Coronary artery (tissue), 2 donors: ENCODE measurements at regions not wholly inside any gene's neighbourhood (a gene's known extent, or its start where the extent isn't known, plus 50 kb on each side); places are given as distances from the start of the nearest gene placed in this dataset.

Experiments
- DNase-seq: peaks from one replicate; pipeline ENCODE4 v3.0.0-alpha.2; 2017; ENCODE audit warnings: low spot score
- H3K27ac ChIP-seq, 2 donors: fragments of 200-600 bp; sonication (generic); one replicate each; pipeline ENCODE4 v1.5.1; 2016 to 2019
- H3K4me3 ChIP-seq: fragments of 200-600 bp; sonication (generic); 2 replicates; pipeline ENCODE4 v1.5.1; 2016; ENCODE audit warnings: mild to moderate bottlenecking, moderate library complexity
- TF ChIP-seq, protein P1 (sequence below): fragments of 200-600 bp; sonication (generic); IDR thresholded peaks from one replicate; pipeline ENCODE4 v1.5.1; 2019; ENCODE audit warnings: antibody characterized with exemption

DNA sequence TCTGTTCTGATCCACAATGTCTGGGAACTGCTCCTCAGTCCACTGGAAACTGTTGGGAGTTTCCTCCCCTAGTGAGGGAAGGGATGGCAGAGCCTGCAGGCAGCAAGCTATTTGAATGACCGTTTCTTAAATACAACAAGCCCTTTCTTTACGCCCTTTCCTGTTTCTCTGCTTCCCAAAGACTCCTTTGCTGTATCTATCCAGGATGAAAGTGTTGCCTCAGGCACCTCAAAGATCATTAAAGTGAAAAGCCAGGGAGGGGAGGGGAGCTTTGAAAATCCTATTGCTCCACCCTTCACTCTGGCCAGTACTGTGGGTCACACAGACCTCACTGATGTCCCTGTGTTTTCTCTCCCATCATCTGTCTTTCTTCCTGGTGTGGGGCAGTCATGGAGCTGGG is 213.1 kb downstream of the RNF144B start:
- DNase-seq, result no peak
- TF ChIP-seq, protein P1, sequence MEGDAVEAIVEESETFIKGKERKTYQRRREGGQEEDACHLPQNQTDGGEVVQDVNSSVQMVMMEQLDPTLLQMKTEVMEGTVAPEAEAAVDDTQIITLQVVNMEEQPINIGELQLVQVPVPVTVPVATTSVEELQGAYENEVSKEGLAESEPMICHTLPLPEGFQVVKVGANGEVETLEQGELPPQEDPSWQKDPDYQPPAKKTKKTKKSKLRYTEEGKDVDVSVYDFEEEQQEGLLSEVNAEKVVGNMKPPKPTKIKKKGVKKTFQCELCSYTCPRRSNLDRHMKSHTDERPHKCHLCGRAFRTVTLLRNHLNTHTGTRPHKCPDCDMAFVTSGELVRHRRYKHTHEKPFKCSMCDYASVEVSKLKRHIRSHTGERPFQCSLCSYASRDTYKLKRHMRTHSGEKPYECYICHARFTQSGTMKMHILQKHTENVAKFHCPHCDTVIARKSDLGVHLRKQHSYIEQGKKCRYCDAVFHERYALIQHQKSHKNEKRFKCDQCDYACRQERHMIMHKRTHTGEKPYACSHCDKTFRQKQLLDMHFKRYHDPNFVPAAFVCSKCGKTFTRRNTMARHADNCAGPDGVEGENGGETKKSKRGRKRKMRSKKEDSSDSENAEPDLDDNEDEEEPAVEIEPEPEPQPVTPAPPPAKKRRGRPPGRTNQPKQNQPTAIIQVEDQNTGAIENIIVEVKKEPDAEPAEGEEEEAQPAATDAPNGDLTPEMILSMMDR, result no peak
- Histone ChIP-seq H3K27ac (no peak overlapping the region), H3K4me3 (no peak overlapping the region)

- Histone ChIP-seq H3K27ac (no peak overlapping the region), H3K4me3 (no peak overlapping the region)
- TF ChIP-seq, protein P1, result no peak
- no peak for DNase-seq
Measured at GRCh38 chr6:18601516-18602020, 214.4 kb downstream of the RNF144B start.

GRCh38 chr6:18602931-18603330 is 215.8 kb downstream of the RNF144B start:
- DNase-seq, result no peak

GRCh38 chr6:18603361-18603760 is 216.2 kb downstream of the RNF144B start:
- no peak overlapping the region for H3K27ac ChIP-seq
- H3K4me3 ChIP-seq, result no peak overlapping the region
- TF ChIP-seq, protein P1, result no peak
- no peak for DNase-seq

More at GRCh38 chr6:18602931-18603330, 215.8 kb downstream of the RNF144B start:
- TF ChIP-seq, protein P1, result no peak
- Histone ChIP-seq H3K27ac (no peak overlapping the region), H3K4me3 (no peak overlapping the region)

DNA sequence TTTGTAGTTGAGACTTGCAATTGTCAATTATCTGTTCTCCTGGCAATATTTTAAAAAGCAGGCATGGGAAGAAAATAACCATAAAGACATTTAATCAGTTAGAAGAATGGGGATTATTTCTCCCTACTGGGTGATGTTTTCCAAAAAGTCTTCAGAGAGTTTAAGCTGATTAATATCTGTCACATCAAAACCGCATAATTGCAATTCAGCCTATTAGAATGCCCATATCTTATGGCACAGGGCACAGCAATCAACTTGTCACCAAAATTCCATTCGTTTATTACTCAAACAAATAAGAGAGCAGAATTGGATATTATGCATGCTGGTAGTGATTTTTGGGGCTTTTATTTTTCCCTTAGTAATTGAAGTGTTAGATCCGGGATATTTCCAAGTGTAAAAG is 218.7 kb downstream of the RNF144B start:
- no peak overlapping the region for H3K27ac ChIP-seq
- H3K4me3 ChIP-seq, result no peak overlapping the region
- TF ChIP-seq, protein P1, result no peak
- no peak for DNase-seq

- TF ChIP-seq, protein P1, result no peak
- H3K27ac ChIP-seq, result no peak overlapping the region
- no peak for DNase-seq
- H3K4me3 ChIP-seq, result no peak overlapping the region
Measured at GRCh38 chr6:18609715-18610114, 222.6 kb downstream of the RNF144B start.

DNA sequence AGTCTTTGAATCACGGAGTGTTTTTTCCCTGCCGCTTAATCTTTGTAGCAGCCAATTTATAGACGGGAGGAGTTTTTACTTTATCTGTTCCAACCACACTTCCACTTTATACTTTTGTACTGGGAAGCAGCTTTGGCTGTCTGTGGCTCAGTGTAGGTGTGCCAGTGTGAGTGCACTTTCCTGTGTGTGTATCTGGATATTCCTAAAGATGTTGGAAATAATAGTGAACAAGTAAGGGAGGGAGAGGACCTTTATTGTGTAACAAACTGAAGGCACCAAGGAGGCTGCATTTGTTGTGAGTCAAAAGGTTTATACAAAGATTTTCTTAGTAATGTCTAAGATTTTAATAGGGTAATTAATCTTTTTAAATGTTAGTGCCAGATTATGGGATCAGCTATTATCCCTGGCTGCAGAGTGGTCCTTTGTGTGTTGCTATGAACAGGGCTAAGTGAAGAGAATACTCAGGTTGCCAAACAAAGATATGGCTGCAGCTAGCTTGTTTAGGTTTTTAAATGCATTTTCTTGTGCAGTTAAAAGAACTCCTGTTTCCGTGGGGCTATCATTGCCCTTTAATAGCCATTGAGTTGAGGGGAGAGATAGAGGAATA is 226.3 kb downstream of the RNF144B start:
- no peak overlapping the region for H3K4me3 ChIP-seq
- no peak for DNase-seq
- TF ChIP-seq, protein P1, result no peak
- no peak overlapping the region for H3K27ac ChIP-seq
